Muscle layer of duodenum (tissue), 2 donors: ENCODE measurements at regions not wholly inside any gene's neighbourhood (a gene's known extent, or its start where the extent isn't known, plus 50 kb on each side); places are given as distances from the start of the nearest gene placed in this dataset.

Experiments
- H3K27ac ChIP-seq: one replicate; pipeline ENCODE4 v1.7.0; 2013; ENCODE audit warnings: mild to moderate bottlenecking, low read length
- H3K27me3 ChIP-seq: one replicate; pipeline ENCODE4 v1.7.0; 2013; ENCODE audit warnings: low read depth, mild to moderate bottlenecking, control low read depth, low read length
- H3K36me3 ChIP-seq, 2 donors: one replicate each; pipeline ENCODE4 v1.7.0; 2013; ENCODE audit warnings: low read length in 2 of 2, control low read depth in 1 of 2, mild to moderate bottlenecking in 1 of 2; ENCODE audit not compliant: insufficient read depth in 2 of 2, control insufficient read depth in 1 of 2
- H3K4me1 ChIP-seq, 2 donors: one replicate each; pipeline ENCODE4 v1.7.0; 2013; ENCODE audit warnings: low read length in 2 of 2, mild to moderate bottlenecking in 2 of 2, control low read depth in 1 of 2, moderate library complexity in 1 of 2; ENCODE audit not compliant: insufficient read depth in 2 of 2, control insufficient read depth in 1 of 2
- H3K4me3 ChIP-seq, 2 donors: one replicate each; pipeline ENCODE4 v1.7.0; 2013; ENCODE audit warnings: low read length in 2 of 2, low read depth in 1 of 2, mild to moderate bottlenecking in 1 of 2
- H3K9me3 ChIP-seq, 2 donors: one replicate each; pipeline ENCODE4 v1.7.0; 2013; ENCODE audit warnings: low read length in 2 of 2, control low read depth in 1 of 2, mild to moderate bottlenecking in 1 of 2; ENCODE audit not compliant: control insufficient read depth in 1 of 2
- donor health status: healthy.

DNA sequence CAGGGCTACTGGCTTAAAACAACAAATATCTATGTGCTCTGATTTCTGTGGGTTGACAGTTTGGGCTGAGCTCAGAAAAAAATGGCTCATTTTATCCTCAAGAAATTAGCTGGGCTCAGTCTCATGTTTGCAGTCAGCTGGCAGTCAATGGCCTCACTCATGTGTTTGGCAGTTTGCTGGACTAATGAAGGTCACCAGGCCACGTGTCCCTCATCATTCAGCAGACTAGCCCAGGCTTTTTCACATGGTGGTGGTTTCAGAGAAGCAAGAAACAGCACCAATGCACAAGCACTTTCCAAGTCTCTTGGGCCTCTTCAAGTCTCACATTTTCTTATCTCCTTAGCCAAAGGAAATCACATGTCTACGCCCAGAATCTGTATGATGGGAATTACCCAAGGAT lies 478.3 kb upstream of the PPP2R3A start:
- no peaks in the 10 kb centered on the region for H3K27me3 ChIP-seq
- no peaks in the 10 kb centered on the region for H3K4me1 ChIP-seq
- H3K4me3 ChIP-seq = no peak overlapping the region
- H3K9me3 ChIP-seq = no peaks in the 10 kb centered on the region
- H3K27ac ChIP-seq = no peak overlapping the region
- no peaks in the 10 kb centered on the region for H3K36me3 ChIP-seq

GRCh38 chr3:135490219-135490915 lies 475.2 kb upstream of the PPP2R3A start:
- Histone ChIP-seq H3K4me3 (no peak overlapping the region), H3K9me3 (no peaks in the 10 kb centered on the region), H3K4me1 (no peaks in the 10 kb centered on the region), H3K27me3 (no peaks in the 10 kb centered on the region), H3K27ac (no peak overlapping the region), H3K36me3 (no peaks in the 10 kb centered on the region)

DNA sequence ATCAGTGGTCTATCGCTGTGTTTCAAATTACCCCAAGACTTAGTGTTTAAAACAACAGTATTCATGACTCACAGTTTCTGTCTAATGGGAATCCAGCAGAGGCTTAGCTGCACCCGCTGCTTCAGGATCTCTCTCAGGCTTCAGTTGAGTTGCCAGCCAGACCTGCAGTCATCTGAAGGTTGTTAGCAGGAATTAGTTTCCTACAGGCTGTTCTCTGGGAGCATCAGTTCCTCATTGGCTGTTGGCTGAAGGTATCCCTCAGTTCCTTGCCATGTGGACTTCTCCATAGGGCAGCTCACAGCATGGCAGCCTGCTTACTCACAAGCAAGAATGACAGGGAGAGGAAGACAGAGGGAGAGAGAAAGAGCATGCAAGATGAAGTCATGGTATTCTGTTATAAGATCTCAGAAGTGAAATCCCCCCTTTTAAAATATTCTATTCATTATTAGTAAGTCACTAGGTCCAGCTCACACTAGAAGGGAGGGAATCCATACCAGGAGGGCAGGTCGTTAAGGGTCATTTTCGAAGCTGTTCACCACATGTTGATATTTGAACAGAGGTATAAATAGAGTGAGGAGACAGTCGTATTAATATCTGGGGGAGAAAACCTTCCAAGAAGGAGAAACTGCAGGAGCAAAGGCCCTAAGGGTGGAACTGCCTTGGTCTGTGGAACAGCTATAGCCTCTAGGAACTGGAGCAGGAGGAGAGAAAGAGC lies 473.9 kb upstream of the PPP2R3A start:
- Histone ChIP-seq H3K36me3 (no peaks in the 10 kb centered on the region), H3K9me3 (no peaks in the 10 kb centered on the region), H3K4me1 (no peaks in the 10 kb centered on the region), H3K27me3 (no peaks in the 10 kb centered on the region), H3K4me3 (no peak overlapping the region), H3K27ac (no peak overlapping the region)

DNA sequence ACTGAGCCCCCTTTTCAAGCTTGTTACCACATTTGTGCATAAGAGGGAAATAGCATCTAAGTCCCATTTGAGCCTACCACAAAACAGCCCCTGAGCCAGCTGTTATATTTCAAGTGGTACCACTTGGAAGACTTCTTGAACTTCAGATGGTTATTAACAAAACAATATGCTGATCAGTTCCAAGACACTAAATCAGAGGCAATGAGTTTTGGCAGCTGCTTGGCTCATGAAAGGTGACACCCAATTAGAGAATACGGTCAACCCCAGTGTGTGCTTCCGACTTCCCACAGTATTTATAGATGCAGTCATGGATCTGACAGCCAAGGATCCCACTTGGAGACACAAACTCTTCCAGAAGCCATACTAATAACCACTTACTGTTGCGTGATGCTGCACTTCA lies 469.6 kb upstream of the PPP2R3A start:
- H3K9me3 ChIP-seq = no peaks in the 10 kb centered on the region
- H3K36me3 ChIP-seq = no peaks in the 10 kb centered on the region
- H3K27me3 ChIP-seq = no peaks in the 10 kb centered on the region
- no peak overlapping the region for H3K4me3 ChIP-seq
- H3K4me1 ChIP-seq = no peaks in the 10 kb centered on the region
- no peak overlapping the region for H3K27ac ChIP-seq

DNA sequence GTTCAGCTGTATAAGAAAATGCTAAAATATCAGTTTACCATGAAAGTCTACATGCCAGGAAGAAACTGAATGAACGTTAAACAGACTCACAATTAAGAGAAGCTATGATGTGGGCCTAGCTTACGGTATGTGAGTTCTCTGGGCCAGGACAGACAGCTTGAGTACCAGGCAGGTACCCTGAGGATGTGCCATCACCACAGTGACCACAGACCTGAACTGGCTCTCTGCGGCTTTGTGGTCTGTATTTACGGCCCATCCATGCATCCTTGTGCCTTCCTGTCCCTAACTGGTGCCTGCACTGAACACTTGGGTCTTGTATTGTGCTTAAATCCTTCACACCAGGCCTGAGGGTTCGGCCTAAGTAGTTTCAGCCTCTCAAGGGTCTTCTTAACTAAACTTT lies 467.5 kb upstream of the PPP2R3A start:
- H3K27me3 ChIP-seq = no peaks in the 10 kb centered on the region
- H3K27ac ChIP-seq = no peak overlapping the region
- H3K4me1 ChIP-seq = no peaks in the 10 kb centered on the region
- no peak overlapping the region for H3K4me3 ChIP-seq
- H3K9me3 ChIP-seq = no peaks in the 10 kb centered on the region
- no peaks in the 10 kb centered on the region for H3K36me3 ChIP-seq

DNA sequence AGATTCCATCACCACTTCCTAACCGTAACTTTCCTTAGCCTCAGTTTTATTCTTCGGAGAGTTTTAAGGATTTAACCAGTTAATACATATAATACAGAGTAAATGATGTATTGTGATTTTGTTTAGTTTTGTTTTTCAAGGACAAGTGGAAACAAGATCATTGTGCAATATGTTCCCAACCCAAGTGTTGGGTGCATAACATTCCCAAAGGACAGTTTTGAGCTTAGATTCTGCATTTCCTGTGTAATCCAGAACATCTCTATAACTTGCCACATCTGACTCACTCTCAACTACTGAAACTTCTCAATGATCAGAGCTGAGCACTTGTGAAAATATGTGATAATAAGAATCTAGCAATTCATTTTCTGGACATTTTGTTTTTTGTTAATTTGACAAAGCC lies 466.1 kb upstream of the PPP2R3A start:
- Histone ChIP-seq H3K4me3 (no peak overlapping the region), H3K27me3 (no peaks in the 10 kb centered on the region), H3K27ac (no peak overlapping the region), H3K9me3 (no peaks in the 10 kb centered on the region), H3K36me3 (no peaks in the 10 kb centered on the region), H3K4me1 (peaks cover 0 to 6% of the 10 kb centered on the region in 2 donors)

DNA sequence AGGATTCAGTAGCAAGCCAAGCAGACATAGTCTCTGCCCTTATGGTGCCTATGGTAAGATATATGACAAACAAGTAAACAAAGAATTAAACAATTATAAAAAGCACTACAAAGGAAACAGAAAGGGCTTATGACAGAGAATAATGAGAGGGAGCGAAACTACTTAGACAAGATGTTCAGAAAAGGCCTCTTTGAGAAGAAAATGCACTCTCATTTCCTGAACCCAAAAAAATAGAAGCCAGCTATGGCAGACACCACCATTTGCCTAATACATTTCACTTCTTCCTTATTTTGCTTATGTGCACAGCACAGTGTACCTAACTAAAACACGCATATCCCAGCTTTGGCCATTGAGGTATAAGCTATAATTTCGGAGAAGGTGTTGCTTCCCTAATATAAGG lies 465.5 kb upstream of the PPP2R3A start:
- peaks cover 0 to 6% of the 10 kb centered on the region in 2 donors for H3K4me1 ChIP-seq
- H3K4me3 ChIP-seq = no peak overlapping the region
- H3K27ac ChIP-seq = no peak overlapping the region
- H3K9me3 ChIP-seq = no peaks in the 10 kb centered on the region
- no peaks in the 10 kb centered on the region for H3K27me3 ChIP-seq
- H3K36me3 ChIP-seq = no peaks in the 10 kb centered on the region

DNA sequence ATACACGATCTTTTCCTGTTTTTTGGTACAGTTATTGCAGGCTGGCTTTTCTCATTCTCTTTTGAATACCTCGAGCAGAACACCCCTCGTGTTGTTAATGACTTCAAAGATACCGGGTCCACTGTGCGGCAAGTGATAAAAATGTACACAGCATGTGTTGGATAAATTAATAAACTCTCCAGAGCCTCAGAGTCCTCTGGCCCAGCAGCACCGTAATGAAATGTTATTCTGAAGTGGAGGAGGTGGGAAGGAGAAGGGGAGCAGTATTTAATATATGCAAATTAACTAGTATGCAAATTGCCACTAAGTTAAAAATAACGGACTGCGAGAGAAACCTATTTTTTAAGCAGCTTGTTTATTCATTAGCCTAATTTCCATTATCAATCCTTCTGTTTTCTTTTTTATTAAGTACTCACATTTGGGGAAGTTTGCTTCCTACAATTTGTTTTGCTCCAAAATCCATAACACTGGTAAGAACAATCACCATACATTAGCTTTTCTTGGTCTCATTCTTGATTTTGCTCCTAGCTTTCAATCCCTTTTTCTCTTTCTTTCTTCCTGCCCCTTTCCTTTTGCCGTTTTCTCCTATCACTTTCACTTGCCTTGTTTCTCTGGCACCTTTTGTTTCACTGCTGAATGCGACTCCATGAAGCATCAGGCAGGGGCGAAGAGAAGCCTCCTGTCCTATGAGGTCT lies 462.3 kb upstream of the PPP2R3A start:
- Histone ChIP-seq H3K27ac (no peak overlapping the region), H3K4me1 (peaks cover 0 to 6% of the 10 kb centered on the region in 2 donors), H3K36me3 (no peaks in the 10 kb centered on the region), H3K9me3 (no peaks in the 10 kb centered on the region), H3K27me3 (no peaks in the 10 kb centered on the region), H3K4me3 (no peak overlapping the region)

GRCh38 chr3:135503760-135504686 lies 461.5 kb upstream of the PPP2R3A start:
- Histone ChIP-seq H3K27me3 (no peaks in the 10 kb centered on the region), H3K9me3 (no peaks in the 10 kb centered on the region), H3K27ac (no peak overlapping the region), H3K4me1 (peaks cover 0 to 6% of the 10 kb centered on the region in 2 donors), H3K36me3 (no peaks in the 10 kb centered on the region), H3K4me3 (no peak overlapping the region)

DNA sequence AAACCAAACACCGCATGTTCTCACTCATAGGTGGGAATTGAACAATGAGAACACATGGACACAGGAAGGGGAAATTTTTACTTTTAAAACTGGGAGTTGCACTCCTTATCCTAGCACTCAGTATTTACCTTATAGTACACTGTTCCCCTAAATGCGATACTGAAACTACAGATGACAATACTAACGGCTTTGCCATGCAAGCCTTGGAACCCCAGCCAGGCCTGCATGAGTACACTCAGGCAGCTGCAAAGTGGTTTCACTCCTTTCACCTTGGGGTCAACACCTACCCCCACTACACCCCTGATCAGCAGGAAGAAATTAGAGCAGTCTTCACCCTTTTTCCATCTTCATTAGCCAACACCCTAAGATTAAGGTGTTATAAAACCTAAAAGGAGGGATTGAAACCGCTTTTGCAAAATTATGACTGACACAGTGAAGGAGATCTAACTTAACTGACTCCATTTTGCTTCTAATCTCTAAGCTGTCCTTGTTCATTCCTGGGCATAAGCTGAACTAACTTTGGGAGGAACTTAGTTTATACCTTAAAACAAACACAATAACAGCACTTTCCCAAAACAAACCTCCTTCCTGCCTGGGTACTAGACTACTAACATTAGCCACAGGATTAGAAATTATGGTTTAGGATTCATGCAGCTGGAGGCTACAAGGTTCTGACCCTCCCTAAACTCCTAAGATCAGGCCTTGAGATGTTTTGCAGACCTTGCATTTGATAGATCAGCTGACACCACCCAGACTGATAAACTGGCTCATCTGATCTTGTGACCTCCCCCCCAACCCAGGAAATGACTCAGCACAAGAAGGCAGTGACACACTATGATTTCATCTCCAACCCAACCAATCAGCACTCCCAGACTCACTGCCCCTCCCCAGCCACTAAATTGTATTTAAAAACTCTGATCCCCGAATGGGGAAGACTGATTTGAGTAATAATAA lies 452.1 kb upstream of the PPP2R3A start:
- no peak overlapping the region for H3K4me3 ChIP-seq
- H3K27ac ChIP-seq = no peak overlapping the region
- no peaks in the 10 kb centered on the region for H3K4me1 ChIP-seq
- H3K36me3 ChIP-seq = no peaks in the 10 kb centered on the region
- H3K9me3 ChIP-seq = peaks cover 0 to 3% of the 10 kb centered on the region in 2 donors
- H3K27me3 ChIP-seq = no peaks in the 10 kb centered on the region
